A549 (cell line): ENCODE measurements at regions not wholly inside any gene's neighbourhood (a gene's known extent, or its start where the extent isn't known, plus 50 kb on each side); places are given as distances from the start of the nearest gene placed in this dataset.

Experiments
- ATAC-seq, 2 experiments: fragments of 200-7000 bp in 1 of 2; fragments of >200 bp in 1 of 2; cut with Nextera tagmentation in 1 of 2; cut with Tn5 transposase in 1 of 2; 3 replicates each; pipeline versions ENCODE4 v1.8.0 to v1.9.1; 2018 to 2020; ENCODE audit warnings: mild to moderate bottlenecking in 1 of 2, moderate library complexity in 1 of 2
- CTCF ChIA-PET: fragments of 300-600 bp; sonication (Branson Sonifier 250); formaldehyde crosslinking; extraction: SDS; loops from one replicate; lab custom pipeline; 2021; ENCODE audit warnings: antibody characterized with exemption, inconsistent platforms; lab: Yijun Ruan, JAX
- POLR2A ChIA-PET: fragments of 350-600 bp; formaldehyde crosslinking; extraction: SDS; loops from one replicate; lab custom pipeline; 2021; ENCODE audit warnings: antibody characterized with exemption, inconsistent platforms; lab: Yijun Ruan, JAX
- DNase-seq, 2 experiments: peaks; one replicate each; pipeline versions ENCODE4 v3.0.0 to v3.0.0-alpha.2; 2011 to 2016; ENCODE audit warnings: low read depth in 1 of 2, low spot score in 1 of 2
- FAIRE-seq: peaks from 2 replicates; lab custom pipeline; 2011; peaks lifted over from hg19 to GRCh38; lab: Jason Lieb, UNC
- H3K27ac ChIP-seq, 2 experiments: fragments of >200 bp; sonication (Bioruptor Twin); formaldehyde crosslinking; 3 replicates each; pipeline ENCODE4 v1.5.1; 2016 to 2017
- H3K4me1 ChIP-seq: fragments of >200 bp; sonication (Bioruptor Twin); formaldehyde crosslinking; 3 replicates; pipeline ENCODE4 v1.6.1; 2016
- H3K4me2 ChIP-seq: fragments of >200 bp; sonication (Bioruptor Twin); formaldehyde crosslinking; 3 replicates; pipeline ENCODE4 v1.6.1; 2016
- H3K4me3 ChIP-seq: fragments of >200 bp; sonication (Bioruptor Twin); formaldehyde crosslinking; 3 replicates; pipeline ENCODE4 v1.5.1; 2016
- H3K9me3 ChIP-seq: fragments of >200 bp; sonication (Bioruptor Twin); formaldehyde crosslinking; 3 replicates; pipeline ENCODE4 v1.6.1; 2016
- ATOH8 ChIP-seq: fragments of 250-450 bp; sonication (Bioruptor Pico); IDR thresholded peaks from 2 replicates; pipeline ENCODE4 v1.5.0; 2020; ENCODE audit warnings: low read depth, mild to moderate bottlenecking, moderate library complexity
- BCL3 ChIP-seq: fragments of >200 bp; sonication (Bioruptor Twin); formaldehyde crosslinking; IDR thresholded peaks from 3 replicates; pipeline ENCODE4 v1.6.1; 2016
- BHLHE40 ChIP-seq: IDR thresholded peaks from 2 replicates; pipeline ENCODE4 v1.6.1; 2012; ENCODE audit warnings: low read depth, low read length, inconsistent platforms
- CBX8 ChIP-seq: fragments of 200-600 bp; sonication (generic); IDR thresholded peaks from 2 replicates; pipeline ENCODE4 v1.6.1; 2016
- CEBPB ChIP-seq, 2 experiments: fragments of >200 bp in 1 of 2; sonication (Bioruptor Twin) in 1 of 2; formaldehyde crosslinking in 1 of 2; IDR thresholded peaks; 2 replicates each; pipeline ENCODE4 v1.6.1; 2012 to 2016
- CHD2 ChIP-seq: fragments of 150-350 bp; IDR thresholded peaks from 2 replicates; pipeline ENCODE4 v1.6.1; 2014; ENCODE audit warnings: low read length; ENCODE audit not compliant: partially characterized antibody
- CHD4 ChIP-seq: fragments of 200-600 bp; sonication (generic); IDR thresholded peaks from 2 replicates; pipeline ENCODE4 v1.6.1; 2016; ENCODE audit warnings: antibody characterized with exemption, mild to moderate bottlenecking, borderline replicate concordance
- EHF ChIP-seq: fragments of 250-450 bp; sonication (Bioruptor Pico); IDR thresholded peaks from 2 replicates; pipeline ENCODE4 v1.5.0; 2020; ENCODE audit warnings: mild to moderate bottlenecking
- EHMT2 ChIP-seq: fragments of 200-600 bp; sonication (generic); IDR thresholded peaks from 2 replicates; pipeline ENCODE4 v1.6.1; 2016; ENCODE audit warnings: antibody characterized with exemption, low read depth, mild to moderate bottlenecking, moderate library complexity
- EP300 ChIP-seq, 2 experiments: fragments of >200 bp; sonication (Bioruptor Twin); formaldehyde crosslinking; IDR thresholded peaks; 2 replicates in 1 of 2; 3 replicates in 1 of 2; pipeline ENCODE4 v1.6.1; 2016 to 2017
- FOSB ChIP-seq: fragments of 250-450 bp; sonication (Bioruptor Pico); IDR thresholded peaks from 2 replicates; pipeline ENCODE4 v1.5.0; 2020; ENCODE audit warnings: mild to moderate bottlenecking, moderate library complexity
- FOSL2 ChIP-seq, 2 experiments: fragments of 450-650 bp in 1 of 2; fragments of >200 bp in 1 of 2; sonication (Bioruptor Twin) in 1 of 2; formaldehyde crosslinking; IDR thresholded peaks; 2 replicates each; pipeline versions ENCODE4 v1.5.0 to v1.6.1; 2016 to 2020; ENCODE audit warnings: mild to moderate bottlenecking in 1 of 2, moderate library complexity in 1 of 2
- HES2 ChIP-seq: fragments of >200 bp; sonication (Bioruptor Twin); formaldehyde crosslinking; IDR thresholded peaks from 2 replicates; pipeline ENCODE4 v1.6.1; 2016
- JUN ChIP-seq, 2 experiments: fragments of >200 bp; sonication (Bioruptor Twin); formaldehyde crosslinking; IDR thresholded peaks; 2 replicates in 1 of 2; 3 replicates in 1 of 2; pipeline ENCODE4 v1.6.1; 2016 to 2017
- JUNB ChIP-seq: fragments of >200 bp; sonication (Bioruptor Twin); formaldehyde crosslinking; IDR thresholded peaks from 2 replicates; pipeline ENCODE4 v1.6.1; 2016
- KDM1A ChIP-seq: fragments of 200-600 bp; sonication (generic); IDR thresholded peaks from 2 replicates; pipeline ENCODE4 v1.6.1; 2016; ENCODE audit warnings: low read depth, mild to moderate bottlenecking
- MAX ChIP-seq: IDR thresholded peaks from 2 replicates; pipeline ENCODE4 v1.6.1; 2012
- MYC ChIP-seq: IDR thresholded peaks from 2 replicates; pipeline ENCODE4 v1.6.1; 2012; ENCODE audit warnings: mild to moderate bottlenecking, inconsistent platforms, low read length, improper control_type of control experiment, borderline replicate concordance
- NPAS2 ChIP-seq: fragments of 250-450 bp; sonication (Bioruptor Pico); IDR thresholded peaks from 2 replicates; pipeline ENCODE4 v1.8.0; 2022; ENCODE audit warnings: mild to moderate bottlenecking, moderate library complexity, borderline replicate concordance
- NR3C1 ChIP-seq: fragments of >200 bp; sonication (Bioruptor Twin); formaldehyde crosslinking; IDR thresholded peaks from 3 replicates; pipeline ENCODE4 v1.6.1; 2017
- PBX3 ChIP-seq: IDR thresholded peaks from 2 replicates; pipeline ENCODE4 v1.6.1; 2012
- RFX5 ChIP-seq: fragments of 450-650 bp; IDR thresholded peaks from 2 replicates; pipeline ENCODE4 v1.7.1; 2014; ENCODE audit warnings: antibody characterized with exemption, mild to moderate bottlenecking, moderate library complexity
- RNF2 ChIP-seq: fragments of 200-600 bp; sonication (generic); IDR thresholded peaks from 2 replicates; pipeline ENCODE4 v1.6.1; 2016; ENCODE audit warnings: low read depth, mild to moderate bottlenecking, antibody characterized with exemption, moderate library complexity, borderline replicate concordance
- SMC3 ChIP-seq: fragments of >200 bp; sonication (Bioruptor Twin); formaldehyde crosslinking; IDR thresholded peaks from 3 replicates; pipeline ENCODE4 v1.6.1; 2018; ENCODE audit warnings: inconsistent platforms
- SREBF2 ChIP-seq: fragments of 450-650 bp; IDR thresholded peaks from 2 replicates; pipeline ENCODE4 v1.6.1; 2014; ENCODE audit warnings: mild to moderate bottlenecking, moderate library complexity
- TP53 ChIP-seq: fragments of 250-450 bp; sonication (Bioruptor Pico); IDR thresholded peaks from 2 replicates; pipeline ENCODE4 v1.5.0; 2021; ENCODE audit warnings: mild to moderate bottlenecking, moderate library complexity
- ZFP36 ChIP-seq: fragments of 450-650 bp; IDR thresholded peaks from 2 replicates; pipeline ENCODE4 v1.6.1; 2014; ENCODE audit warnings: borderline replicate concordance; ENCODE audit not compliant: partially characterized antibody
- ZNF302 ChIP-seq: fragments of 250-450 bp; sonication (Bioruptor Pico); IDR thresholded peaks from 2 replicates; pipeline ENCODE4 v1.9.0; 2021; ENCODE audit warnings: inconsistent platforms, mild to moderate bottlenecking, moderate library complexity
- WGBS: methylation state at CpG from one replicate; pipeline ENCODE4 v1.1.6; 2017; ENCODE audit errors: missing lambda C conversion rate; 5-methylcytosine and 5-hydroxymethylcytosine counted together

- CTCF ChIA-PET = no interaction called here
- no peak for FAIRE-seq
- ATAC-seq = no peak
- POLR2A ChIA-PET = no interaction called here
- H3K4me3 ChIP-seq = no peak overlapping the region
- no peak for TF ChIP-seq FOSB (CRISPR knock-in tag)
- DNase-seq = no peak
- no peaks in the 10 kb centered on the region for H3K9me3 ChIP-seq
- no peak overlapping the region for H3K4me2 ChIP-seq
- WGBS = 8% methylated on average over 1 of the region's 1 CpG
- H3K27ac ChIP-seq = no peak overlapping the region
- H3K4me1 ChIP-seq = no peaks in the 10 kb centered on the region
Observed at GRCh38 chr12:62075870-62076269, 184.3 kb upstream of the USP15 start.

GRCh38 chr12:62078020-62078419 is 182.2 kb upstream of the USP15 start:
- Histone ChIP-seq H3K9me3 (no peaks in the 10 kb centered on the region), H3K4me2 (no peak overlapping the region), H3K27ac (no peak overlapping the region), H3K4me1 (no peaks in the 10 kb centered on the region)
- ChIA-PET CTCF (no interaction called here), POLR2A (no interaction called here)
- FAIRE-seq = no peak
- 10% methylated on average over 6 of the region's 6 CpGs for WGBS
- no peak for ATAC-seq
- TF ChIP-seq ZNF302 (CRISPR knock-in tag) (no peak), MYC (no peak), SREBF2 (no peak), JUNB (no peak), EHF (CRISPR knock-in tag) (no peak), FOSL2 (IDR thresholded peaks at IDR 0.05) (no peak), FOSL2 (CRISPR knock-in tag; IDR thresholded peaks at IDR 0.05) (no peak), RNF2 (no peak), BHLHE40 (no peak), PBX3 (no peak), CHD2 (no peak), EHMT2 (no peak), ZFP36 (no peak), KDM1A (no peak), MAX (no peak), CBX8 (no peak), ATOH8 (CRISPR knock-in tag) (no peak), FOSB (CRISPR knock-in tag) (no peak), CEBPB (IDR thresholded peaks at IDR 0.05) (no peak), EP300 (IDR thresholded peaks at IDR 0.05) (no peak), SMC3 (no peak)
- TF ChIP-seq, all 56 proteins: peak for 0
- no peak for DNase-seq
- no peak overlapping the region for H3K4me3 ChIP-seq

GRCh38 chr12:62082448-62082847 is 177.8 kb upstream of the USP15 start:
- H3K9me3 ChIP-seq = no peaks in the 10 kb centered on the region
- ChIA-PET CTCF (no interaction called here), POLR2A (no interaction called here)
- H3K4me2 ChIP-seq = no peak overlapping the region
- no peak for DNase-seq
- 6% methylated on average over 1 of the region's 1 CpG for WGBS
- FAIRE-seq = no peak
- H3K4me3 ChIP-seq = no peak overlapping the region
- no peak overlapping the region for H3K27ac ChIP-seq
- TF ChIP-seq BCL3 (no peak), PBX3 (no peak), EHF (CRISPR knock-in tag) (no peak), JUNB (no peak), NR3C1 (no peak), TP53 (no peak), NPAS2 (no peak), HES2 (no peak), JUN (IDR thresholded peaks at IDR 0.05) (no peak), RFX5 (no peak), CHD4 (no peak)
- H3K4me1 ChIP-seq = no peaks in the 10 kb centered on the region
- ATAC-seq = no peak
